HCT116 (cell line): ENCODE measurements at regions not wholly inside any gene's neighbourhood (a gene's known extent, or its start where the extent isn't known, plus 50 kb on each side); places are given as distances from the start of the nearest gene placed in this dataset.

Experiments
- EZH2 ChIP-seq: fragments of 200-600 bp; sonication (generic); IDR thresholded peaks from 2 replicates; pipeline ENCODE4 v1.6.1; 2017; ENCODE audit warnings: antibody characterized with exemption, mixed run types
- POLR2AphosphoS5 ChIP-seq: IDR thresholded peaks from 2 replicates; pipeline ENCODE4 v1.6.1; 2011; ENCODE audit warnings: mild to moderate bottlenecking, low read depth, low read length, moderate library complexity
- RAD21 ChIP-seq: IDR thresholded peaks from 2 replicates; pipeline ENCODE4 v1.6.1; 2012; ENCODE audit warnings: low read depth, mild to moderate bottlenecking
- SRF ChIP-seq: IDR thresholded peaks from 2 replicates; pipeline ENCODE4 v1.6.1; 2012; ENCODE audit warnings: low read depth
- YY1 ChIP-seq: IDR thresholded peaks from 2 replicates; pipeline ENCODE4 v1.6.1; 2011; ENCODE audit warnings: low read length, low read depth, moderate library complexity, mild to moderate bottlenecking; ENCODE audit not compliant: insufficient replicate concordance; ENCODE audit errors: extremely low read depth
- ZFX ChIP-seq: fragments of 450-650 bp; IDR thresholded peaks from 2 replicates; pipeline ENCODE4 v1.6.1; 2017
- TF ChIP-seq, protein P1 (sequence below), 3 experiments: fragments of 200-600 bp in 1 of 3; sonication (generic) in 1 of 3; IDR thresholded peaks in 2 of 3; conservative IDR thresholded peaks in 1 of 3; 2 replicates each; pipeline ENCODE4 v1.5.1; 2012 to 2017; ENCODE audit warnings: low read depth in 2 of 3, low read length in 2 of 3, antibody characterized with exemption in 1 of 3, borderline replicate concordance in 1 of 3, control low read depth in 1 of 3, mild to moderate bottlenecking in 1 of 3, mixed read lengths in 1 of 3, mixed run types in 1 of 3, moderate library complexity in 1 of 3; ENCODE audit not compliant: insufficient read depth in 1 of 3

DNA sequence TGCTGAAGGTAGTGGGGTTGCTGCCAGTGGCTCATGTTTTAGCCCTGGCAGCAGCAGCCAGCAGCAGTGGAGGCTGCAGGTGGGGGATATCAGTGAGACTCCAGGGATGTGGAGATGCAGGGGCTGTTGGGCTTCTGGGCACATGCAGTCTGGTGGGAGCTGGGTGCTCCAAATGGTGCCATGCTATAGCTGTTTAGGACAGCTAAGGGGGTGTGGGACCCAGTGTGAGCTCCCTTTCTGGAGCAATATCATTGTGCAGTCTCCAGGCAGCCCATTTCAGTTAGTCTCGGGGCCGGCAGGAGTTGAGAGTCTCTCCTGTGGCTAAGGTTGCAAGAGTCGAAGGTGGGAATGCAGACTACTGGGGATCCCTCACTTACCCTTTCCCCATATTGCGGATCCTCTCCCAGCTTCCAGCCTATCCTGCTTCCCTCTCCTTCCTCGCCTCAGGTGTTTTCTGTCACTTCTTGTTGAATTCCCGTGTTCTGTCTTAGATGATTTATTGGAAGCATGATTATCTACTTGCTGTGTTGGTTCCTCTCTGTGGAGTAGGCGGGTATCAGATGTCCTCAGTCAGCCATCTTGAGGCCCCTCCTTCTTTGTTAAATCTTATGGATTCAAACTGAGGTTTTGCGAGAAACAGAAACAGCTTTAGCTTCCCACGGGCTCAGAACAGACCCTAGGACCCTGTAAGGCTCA lies 112.0 kb downstream of the FAM43A start:
- TF ChIP-seq YY1 (no peak), EZH2 (no peak), SRF (no peak), ZFX (no peak), POLR2AphosphoS5 (no peak), RAD21 (no peak)
- TF ChIP-seq, protein P1, sequence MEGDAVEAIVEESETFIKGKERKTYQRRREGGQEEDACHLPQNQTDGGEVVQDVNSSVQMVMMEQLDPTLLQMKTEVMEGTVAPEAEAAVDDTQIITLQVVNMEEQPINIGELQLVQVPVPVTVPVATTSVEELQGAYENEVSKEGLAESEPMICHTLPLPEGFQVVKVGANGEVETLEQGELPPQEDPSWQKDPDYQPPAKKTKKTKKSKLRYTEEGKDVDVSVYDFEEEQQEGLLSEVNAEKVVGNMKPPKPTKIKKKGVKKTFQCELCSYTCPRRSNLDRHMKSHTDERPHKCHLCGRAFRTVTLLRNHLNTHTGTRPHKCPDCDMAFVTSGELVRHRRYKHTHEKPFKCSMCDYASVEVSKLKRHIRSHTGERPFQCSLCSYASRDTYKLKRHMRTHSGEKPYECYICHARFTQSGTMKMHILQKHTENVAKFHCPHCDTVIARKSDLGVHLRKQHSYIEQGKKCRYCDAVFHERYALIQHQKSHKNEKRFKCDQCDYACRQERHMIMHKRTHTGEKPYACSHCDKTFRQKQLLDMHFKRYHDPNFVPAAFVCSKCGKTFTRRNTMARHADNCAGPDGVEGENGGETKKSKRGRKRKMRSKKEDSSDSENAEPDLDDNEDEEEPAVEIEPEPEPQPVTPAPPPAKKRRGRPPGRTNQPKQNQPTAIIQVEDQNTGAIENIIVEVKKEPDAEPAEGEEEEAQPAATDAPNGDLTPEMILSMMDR (IDR thresholded peaks at IDR 0.05 in 2 of 3, conservative IDR thresholded peaks at IDR 0.05 in 1 of 3; ENCODE audit: borderline replicate concordance in 1 of 3, insufficient read depth in 1 of 3, low read depth in 2 of 3, low read length in 2 of 3), result no peak
